ENCODE measurements at regions not wholly inside any gene's neighbourhood (a gene's known extent, or its start where the extent isn't known, plus 50 kb on each side); places are given as distances from the start of the nearest gene placed in this dataset.
"Not testable (repeated sequence)": the region's sequence is repeated elsewhere in the genome, so short reads cannot be mapped to it uniquely, and the experiment has no call there.

- peaks cover 15 to 17% of the 10 kb centered on the region in 2 donors for H3K27me3 Mint-ChIP-seq
- H3K36me3 Mint-ChIP-seq (ENCODE audit: insufficient read depth) = not testable (repeated sequence)
Observed at GRCh38 chr2:88802026-88802425, 110.6 kb downstream of the RPIA start.

DNA sequence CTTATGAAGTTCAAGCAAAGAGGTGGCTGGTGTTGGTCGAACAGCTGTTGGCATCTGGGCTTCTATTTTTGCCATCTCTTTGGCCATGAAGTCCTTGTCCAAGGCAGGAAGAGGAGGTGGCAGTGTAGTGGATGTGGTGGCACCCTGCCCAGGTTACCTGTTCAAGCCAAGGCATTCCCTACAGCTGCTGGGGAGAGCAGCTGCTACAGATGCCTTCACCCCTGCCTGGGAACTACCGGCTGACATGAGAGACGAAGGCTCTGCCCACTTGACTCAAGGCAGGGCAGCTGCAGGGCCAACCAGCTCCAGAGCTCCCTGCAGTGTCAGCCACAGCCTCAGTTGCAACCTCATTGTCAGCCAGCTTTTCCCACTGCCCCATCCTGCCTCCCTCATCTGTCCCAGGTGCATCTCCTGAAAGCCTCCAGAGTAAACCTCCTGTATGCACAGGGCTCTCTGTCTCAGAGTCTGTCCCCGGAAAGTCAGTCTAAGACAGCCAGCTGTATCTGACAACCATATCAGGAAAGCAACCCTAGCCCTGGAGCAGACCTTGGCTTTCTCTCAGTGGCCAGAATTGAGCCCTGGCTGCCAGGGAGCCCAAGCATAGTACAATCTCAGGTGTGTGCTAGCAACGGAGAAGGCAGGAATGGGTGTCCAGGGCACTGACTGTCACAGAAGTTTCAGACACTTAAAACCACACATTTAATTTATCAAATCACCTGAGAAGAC is 115.9 kb downstream of the RPIA start:
- Mint-ChIP-seq H3K36me3 (ENCODE audit: insufficient read depth) (no peaks in the 10 kb centered on the region), H3K27me3 (peaks cover 33 to 56% of the 10 kb centered on the region in 2 donors), H3K4me3 (no peak overlapping the region), H3K4me1 (ENCODE audit: low read depth in 2 of 2) (no peaks in the 10 kb centered on the region), H3K9me3 (no peaks in the 10 kb centered on the region), H3K27ac (no peak overlapping the region)
- ATAC-seq (replicated peaks) (no peak), DNase-seq (no peak)

More at GRCh38 chr2:88802026-88802425, 110.6 kb downstream of the RPIA start:
- not testable (repeated sequence) for H3K4me1 Mint-ChIP-seq (ENCODE audit: low read depth in 2 of 2); H3K27ac Mint-ChIP-seq; H3K4me3 Mint-ChIP-seq; DNase-seq; ATAC-seq (replicated peaks); H3K9me3 Mint-ChIP-seq

DNA sequence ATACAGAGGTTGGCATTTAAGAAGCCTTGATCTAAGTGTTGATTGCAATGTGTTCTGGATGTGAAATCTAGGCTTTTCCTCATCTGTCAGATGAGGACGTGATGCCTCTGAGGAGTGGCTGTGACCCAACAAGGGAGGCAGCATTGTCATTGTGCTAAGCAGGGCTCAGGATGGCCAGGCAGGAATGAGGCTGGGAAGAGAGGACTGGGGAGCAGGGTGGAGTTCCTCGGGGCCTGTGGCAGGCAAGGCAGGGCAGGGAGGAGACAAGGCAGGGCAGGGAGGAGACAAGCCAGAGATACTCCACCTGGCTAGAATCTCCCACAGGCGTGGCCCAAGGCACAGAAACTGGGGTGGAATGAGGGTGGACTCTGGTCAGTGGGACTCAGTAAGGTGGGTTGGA is 116.6 kb downstream of the RPIA start:
- ATAC-seq (replicated peaks) (no peak), DNase-seq (no peak)
- H3K9me3 Mint-ChIP-seq = peaks cover 0 to under 1% of the 10 kb centered on the region in 2 donors
- no peaks in the 10 kb centered on the region for H3K4me1 Mint-ChIP-seq (ENCODE audit: low read depth in 2 of 2)
- H3K4me3 Mint-ChIP-seq = no peak overlapping the region
- H3K36me3 Mint-ChIP-seq (ENCODE audit: insufficient read depth) = no peaks in the 10 kb centered on the region
- peaks cover 34 to 61% of the 10 kb centered on the region in 2 donors for H3K27me3 Mint-ChIP-seq
- H3K27ac Mint-ChIP-seq = no peak overlapping the region

DNA sequence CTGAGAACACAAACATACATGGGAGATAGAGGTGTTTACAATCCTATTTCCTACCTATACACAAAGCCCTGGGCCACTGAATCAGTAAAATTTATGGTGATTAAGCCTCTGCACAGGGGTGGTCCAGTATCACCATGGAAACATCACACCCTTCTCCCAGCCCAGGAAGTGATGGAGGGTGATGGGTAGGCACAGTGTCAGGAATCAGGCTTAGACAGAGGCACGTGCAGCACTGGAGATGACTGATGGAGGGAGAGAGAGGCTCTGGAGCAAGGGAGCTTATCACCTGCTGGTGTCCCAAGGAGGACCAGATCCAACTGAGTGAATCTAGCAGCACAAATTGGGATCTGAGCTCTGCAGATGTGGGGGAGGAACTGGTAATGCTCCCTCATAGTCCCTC is 117.2 kb downstream of the RPIA start:
- H3K4me1 Mint-ChIP-seq (ENCODE audit: low read depth in 2 of 2) = no peaks in the 10 kb centered on the region
- no peaks in the 10 kb centered on the region for H3K36me3 Mint-ChIP-seq (ENCODE audit: insufficient read depth)
- DNase-seq (no peak), ATAC-seq (replicated peaks) (no peak)
- H3K27me3 Mint-ChIP-seq = peaks cover 39 to 67% of the 10 kb centered on the region in 2 donors
- H3K27ac Mint-ChIP-seq = no peak overlapping the region
- peaks cover 0 to 6% of the 10 kb centered on the region in 2 donors for H3K9me3 Mint-ChIP-seq
- no peak overlapping the region for H3K4me3 Mint-ChIP-seq

GRCh38 chr2:88809216-88809615 is 117.7 kb downstream of the RPIA start:
- DNase-seq = no peak
- Mint-ChIP-seq H3K4me3 (no peak overlapping the region), H3K36me3 (ENCODE audit: insufficient read depth) (no peaks in the 10 kb centered on the region), H3K4me1 (ENCODE audit: low read depth in 2 of 2) (no peaks in the 10 kb centered on the region), H3K27me3 (peaks cover 40 to 70% of the 10 kb centered on the region in 2 donors), H3K27ac (no peak overlapping the region), H3K9me3 (peaks cover 0 to 8% of the 10 kb centered on the region in 2 donors)
- no peak for ATAC-seq (replicated peaks)

- no peak for DNase-seq
- Mint-ChIP-seq H3K27me3 (peaks cover 40 to 76% of the 10 kb centered on the region in 2 donors), H3K4me3 (no peak overlapping the region), H3K27ac (no peak overlapping the region), H3K36me3 (ENCODE audit: insufficient read depth) (no peaks in the 10 kb centered on the region), H3K9me3 (peaks cover 0 to 15% of the 10 kb centered on the region in 2 donors), H3K4me1 (ENCODE audit: low read depth in 2 of 2) (no peaks in the 10 kb centered on the region)
- ATAC-seq (replicated peaks) = no peak
Observed at GRCh38 chr2:88810017-88810416, 118.5 kb downstream of the RPIA start.

DNA sequence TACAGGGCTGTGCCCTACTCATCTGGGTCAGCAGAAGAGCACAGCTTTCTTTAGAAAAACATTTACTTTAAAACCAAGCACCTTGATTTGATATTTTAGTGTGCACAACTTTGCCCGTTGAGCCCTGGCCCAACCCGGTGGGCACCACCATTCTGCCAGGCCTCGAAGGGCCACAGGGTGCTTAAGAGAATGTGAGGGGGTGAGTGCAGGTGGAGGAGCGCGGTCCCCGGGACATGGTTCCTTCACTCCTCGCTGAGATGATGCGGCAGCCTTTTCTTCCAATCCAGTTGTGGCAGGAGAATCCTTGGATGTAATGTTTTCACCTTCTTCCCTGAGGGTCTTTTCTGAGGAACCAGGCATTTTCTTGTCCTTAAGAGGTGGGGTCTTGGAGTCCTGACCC is 119.0 kb downstream of the RPIA start:
- H3K27ac Mint-ChIP-seq = no peak overlapping the region
- no peak for DNase-seq
- H3K36me3 Mint-ChIP-seq (ENCODE audit: insufficient read depth) = no peaks in the 10 kb centered on the region
- no peaks in the 10 kb centered on the region for H3K4me1 Mint-ChIP-seq (ENCODE audit: low read depth in 2 of 2)
- H3K4me3 Mint-ChIP-seq = no peak overlapping the region
- peaks cover 0 to 20% of the 10 kb centered on the region in 2 donors for H3K9me3 Mint-ChIP-seq
- ATAC-seq (replicated peaks) = no peak
- H3K27me3 Mint-ChIP-seq = peaks cover 40 to 77% of the 10 kb centered on the region in 2 donors

DNA sequence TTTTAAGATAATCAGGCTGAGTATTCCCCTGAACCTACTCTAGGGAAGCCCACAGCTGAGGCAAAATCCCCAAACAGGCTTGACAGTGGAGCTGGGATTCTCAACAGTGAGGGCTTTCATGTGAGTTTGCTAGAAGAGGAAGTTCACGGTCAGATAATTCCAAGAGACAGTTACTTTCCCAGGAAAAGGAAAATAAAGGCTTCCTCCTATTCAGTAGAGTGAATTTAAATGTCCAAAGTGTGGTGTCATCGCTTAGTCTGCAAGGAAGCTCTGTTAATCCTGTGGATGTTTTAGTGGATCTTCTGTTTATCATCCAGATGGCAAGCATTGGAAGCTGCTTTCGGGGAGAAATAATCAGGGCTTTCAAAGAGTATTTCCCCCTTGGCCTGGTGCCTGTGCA is 119.8 kb downstream of the RPIA start:
- peaks cover 0 to 25% of the 10 kb centered on the region in 2 donors for H3K9me3 Mint-ChIP-seq
- ATAC-seq (replicated peaks) (no peak), DNase-seq (no peak)
- no peak overlapping the region for H3K27ac Mint-ChIP-seq
- no peak overlapping the region for H3K4me3 Mint-ChIP-seq
- peaks cover 40 to 82% of the 10 kb centered on the region in 2 donors for H3K27me3 Mint-ChIP-seq
- H3K4me1 Mint-ChIP-seq (ENCODE audit: low read depth in 2 of 2) = no peaks in the 10 kb centered on the region
- H3K36me3 Mint-ChIP-seq (ENCODE audit: insufficient read depth) = no peaks in the 10 kb centered on the region

GRCh38 chr2:88811681-88812080 is 120.2 kb downstream of the RPIA start:
- H3K36me3 Mint-ChIP-seq (ENCODE audit: insufficient read depth) = no peaks in the 10 kb centered on the region
- H3K9me3 Mint-ChIP-seq = peaks cover 0 to 25% of the 10 kb centered on the region in 2 donors
- H3K4me1 Mint-ChIP-seq (ENCODE audit: low read depth in 2 of 2) = no peaks in the 10 kb centered on the region
- no peak overlapping the region for H3K27ac Mint-ChIP-seq
- peaks cover 40 to 82% of the 10 kb centered on the region in 2 donors for H3K27me3 Mint-ChIP-seq
- no peak for ATAC-seq (replicated peaks)
- no peak overlapping the region for H3K4me3 Mint-ChIP-seq
- DNase-seq = no peak

GRCh38 chr2:88813612-88814011 is 122.1 kb downstream of the RPIA start:
- Mint-ChIP-seq H3K27me3 (peaks cover 28 to 71% of the 10 kb centered on the region in 2 donors), H3K9me3 (peaks cover 0 to 25% of the 10 kb centered on the region in 2 donors), H3K27ac (no peak overlapping the region), H3K4me1 (ENCODE audit: low read depth in 2 of 2) (no peaks in the 10 kb centered on the region), H3K4me3 (no peak overlapping the region), H3K36me3 (ENCODE audit: insufficient read depth) (no peaks in the 10 kb centered on the region)
- DNase-seq = no peak
- ATAC-seq (replicated peaks) = no peak

DNA sequence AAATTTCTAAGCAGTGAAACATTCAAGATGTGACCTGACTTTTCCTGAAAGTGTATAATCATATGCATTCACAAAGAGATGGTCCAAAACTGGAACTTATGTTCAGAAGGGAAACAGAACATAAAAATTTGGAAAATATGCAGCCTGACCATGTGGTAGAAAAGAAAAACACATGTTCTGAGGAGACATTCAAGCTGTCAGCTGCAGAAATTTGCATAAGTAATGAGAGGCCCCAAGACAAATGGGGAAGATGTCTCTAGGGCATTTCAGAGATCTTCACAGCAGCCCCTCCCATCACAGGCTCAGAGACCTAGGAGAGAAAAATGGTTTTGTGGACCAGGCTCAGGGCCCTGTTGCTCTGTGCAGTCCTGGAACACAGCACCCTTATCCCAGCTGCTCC is 123.8 kb downstream of the RPIA start:
- Mint-ChIP-seq H3K4me1 (ENCODE audit: low read depth in 2 of 2) (no peaks in the 10 kb centered on the region), H3K9me3 (peaks cover 0 to 25% of the 10 kb centered on the region in 2 donors), H3K27ac (no peak overlapping the region), H3K36me3 (ENCODE audit: insufficient read depth) (no peaks in the 10 kb centered on the region), H3K4me3 (no peak overlapping the region), H3K27me3 (peaks cover 24 to 58% of the 10 kb centered on the region in 2 donors)
- ATAC-seq (replicated peaks) (no peak), DNase-seq (no peak)

DNA sequence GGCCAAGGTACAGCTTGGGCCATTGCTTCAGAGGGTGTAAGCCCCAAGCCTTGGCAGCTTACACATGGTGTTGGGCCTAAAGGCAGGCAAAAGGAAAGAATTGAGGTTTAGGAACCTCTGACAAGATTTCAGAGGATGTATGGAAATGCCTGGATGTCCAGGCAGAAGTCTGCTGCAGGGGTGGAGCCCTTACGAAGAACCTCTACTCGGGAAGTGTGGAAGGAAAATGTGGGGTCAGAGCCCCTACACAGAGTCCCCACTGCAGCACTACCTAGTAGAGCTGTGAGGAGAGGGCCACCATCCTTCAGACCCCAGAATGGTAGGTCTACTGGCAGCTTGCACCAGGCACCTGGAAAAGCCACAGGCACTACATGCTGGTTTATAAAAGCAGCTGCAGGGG is 124.2 kb downstream of the RPIA start:
- no peak for ATAC-seq (replicated peaks)
- Mint-ChIP-seq H3K36me3 (ENCODE audit: insufficient read depth) (no peaks in the 10 kb centered on the region), H3K9me3 (peaks cover 0 to 25% of the 10 kb centered on the region in 2 donors), H3K4me1 (ENCODE audit: low read depth in 2 of 2) (no peaks in the 10 kb centered on the region), H3K4me3 (no peak overlapping the region), H3K27ac (no peak overlapping the region), H3K27me3 (peaks cover 24 to 54% of the 10 kb centered on the region in 2 donors)
- no peak for DNase-seq

DNA sequence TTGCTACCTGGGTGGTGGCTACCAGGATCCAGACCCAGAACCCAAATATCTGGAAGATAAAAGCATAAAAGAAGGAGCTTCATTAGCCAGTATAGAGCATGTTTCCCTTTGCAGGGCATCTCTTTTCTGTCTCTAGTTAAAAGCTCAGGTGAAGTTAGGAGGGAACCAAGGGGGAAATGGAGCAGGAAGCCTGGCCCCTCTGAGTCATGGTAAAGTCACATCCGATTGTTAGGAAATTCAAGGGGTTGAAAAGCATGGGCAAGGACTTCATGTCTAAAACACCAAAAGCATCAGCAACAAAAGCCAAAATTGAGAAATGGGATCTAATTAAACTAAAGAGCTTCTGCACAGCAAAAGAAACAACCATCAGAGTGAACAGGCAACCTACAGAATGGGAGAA is 126.9 kb downstream of the RPIA start:
- Mint-ChIP-seq H3K9me3 (peaks cover 0 to 22% of the 10 kb centered on the region in 2 donors), H3K27me3 (peaks cover 17 to 44% of the 10 kb centered on the region in 2 donors), H3K4me1 (ENCODE audit: low read depth in 2 of 2) (no peaks in the 10 kb centered on the region), H3K36me3 (ENCODE audit: insufficient read depth) (no peaks in the 10 kb centered on the region), H3K27ac (no peak overlapping the region), H3K4me3 (no peak overlapping the region)
- ATAC-seq (replicated peaks) (no peak), DNase-seq (no peak)

- DNase-seq (no peak), ATAC-seq (replicated peaks) (no peak)
- peaks cover 21 to 60% of the 10 kb centered on the region in 2 donors for H3K27me3 Mint-ChIP-seq
- no peaks in the 10 kb centered on the region for H3K9me3 Mint-ChIP-seq
- H3K4me1 Mint-ChIP-seq (ENCODE audit: low read depth in 2 of 2) = no peaks in the 10 kb centered on the region
- no peak overlapping the region for H3K4me3 Mint-ChIP-seq
- no peaks in the 10 kb centered on the region for H3K36me3 Mint-ChIP-seq (ENCODE audit: insufficient read depth)
- H3K27ac Mint-ChIP-seq = no peak overlapping the region
Observed at GRCh38 chr2:88824951-88825350, 133.5 kb downstream of the RPIA start.
